Activated naive CD4-positive, alpha-beta T cell treated with anti-CD3 and anti-CD28 coated beads for 36 hours (primary cell): ENCODE measurements at regions not wholly inside any gene's neighbourhood (a gene's known extent, or its start where the extent isn't known, plus 50 kb on each side); places are given as distances from the start of the nearest gene placed in this dataset.

Experiments
- CTCF ChIA-PET: fragments of 350-600 bp; sonication (Branson Sonifier 250); formaldehyde crosslinking; loops from one replicate; lab custom pipeline; 2021; ENCODE audit warnings: antibody characterized with exemption; lab: Charles Lee
- DNase-seq: peaks from one replicate; pipeline ENCODE4 v3.0.0-alpha.2; 2020
- H3K27ac Mint-ChIP-seq: one replicate; pipeline ENCODE4 v1.8.0; 2021; ENCODE audit warnings: mild to moderate bottlenecking, mixed read lengths
- H3K27me3 Mint-ChIP-seq: one replicate; pipeline ENCODE4 v1.8.0; 2021; ENCODE audit warnings: low read depth, mixed read lengths
- H3K36me3 Mint-ChIP-seq: one replicate; pipeline ENCODE4 v1.8.0; 2021; ENCODE audit warnings: low read depth, mixed read lengths
- H3K4me1 Mint-ChIP-seq: one replicate; pipeline ENCODE4 v1.8.0; 2021; ENCODE audit warnings: low read depth, mixed read lengths
- H3K4me3 Mint-ChIP-seq: one replicate; pipeline ENCODE4 v1.8.0; 2021; ENCODE audit warnings: mild to moderate bottlenecking, moderate library complexity, mixed read lengths
- H3K9me3 Mint-ChIP-seq: one replicate; pipeline ENCODE4 v1.8.0; 2021; ENCODE audit warnings: mixed read lengths
- intact Hi-C: fragments of 100-400 bp; cut with micrococcal nuclease; formaldehyde crosslinking; loops from one replicate; pipeline ENCODE4 v1.15.1; 2023

GRCh38 chr4:12207396-12207795 is 778.7 kb upstream of the HS3ST1 start:
- H3K4me1 Mint-ChIP-seq, result no peaks in the 10 kb centered on the region
- H3K27ac Mint-ChIP-seq, result no peak overlapping the region
- H3K36me3 Mint-ChIP-seq, result no peaks in the 10 kb centered on the region
- intact Hi-C loops, result no loop called here
- H3K9me3 Mint-ChIP-seq, result no peaks in the 10 kb centered on the region
- CTCF ChIA-PET, result no interaction called here
- H3K4me3 Mint-ChIP-seq, result no peak overlapping the region
- no peak for DNase-seq
- H3K27me3 Mint-ChIP-seq, result no peaks in the 10 kb centered on the region

- H3K27ac Mint-ChIP-seq, result no peak overlapping the region
- no peaks in the 10 kb centered on the region for H3K9me3 Mint-ChIP-seq
- DNase-seq, result no peak
- H3K4me1 Mint-ChIP-seq, result no peaks in the 10 kb centered on the region
- intact Hi-C loops, result no loop called here
- CTCF ChIA-PET, result no interaction called here
- H3K36me3 Mint-ChIP-seq, result no peaks in the 10 kb centered on the region
- H3K27me3 Mint-ChIP-seq, result peaks cover 3% of the 10 kb centered on the region
- no peak overlapping the region for H3K4me3 Mint-ChIP-seq
Measured at GRCh38 chr4:12206091-12206490, 777.4 kb upstream of the HS3ST1 start.

- Mint-ChIP-seq H3K36me3 (no peaks in the 10 kb centered on the region), H3K27ac (no peak overlapping the region), H3K4me3 (no peak overlapping the region), H3K27me3 (peaks cover 3% of the 10 kb centered on the region), H3K4me1 (no peaks in the 10 kb centered on the region), H3K9me3 (peaks cover 3% of the 10 kb centered on the region)
- intact Hi-C loops, result no loop called here
- DNase-seq, result no peak
- CTCF ChIA-PET, result no interaction called here
Measured at GRCh38 chr4:12203945-12204344, 775.3 kb upstream of the HS3ST1 start.

GRCh38 chr4:12200226-12200625 is 771.5 kb upstream of the HS3ST1 start:
- H3K4me1 Mint-ChIP-seq, result no peaks in the 10 kb centered on the region
- peaks cover 3% of the 10 kb centered on the region for H3K27me3 Mint-ChIP-seq
- CTCF ChIA-PET, result no interaction called here
- H3K4me3 Mint-ChIP-seq, result no peak overlapping the region
- H3K36me3 Mint-ChIP-seq, result no peaks in the 10 kb centered on the region
- DNase-seq, result no peak
- H3K27ac Mint-ChIP-seq, result no peak overlapping the region
- H3K9me3 Mint-ChIP-seq, result peaks cover 4% of the 10 kb centered on the region
- intact Hi-C loops, result no loop called here

GRCh38 chr4:12186526-12186925 is 757.8 kb upstream of the HS3ST1 start:
- no peak for DNase-seq
- H3K4me3 Mint-ChIP-seq, result no peak overlapping the region
- intact Hi-C loops, result no loop called here
- CTCF ChIA-PET, result interaction anchor here (0.7 kb wide), 1 partner anchor 30 kb away, joined by 3 read pairs; no protein-coding TSS in a partner anchor
- H3K27ac Mint-ChIP-seq, result no peak overlapping the region
- no peaks in the 10 kb centered on the region for H3K36me3 Mint-ChIP-seq
- H3K4me1 Mint-ChIP-seq, result no peaks in the 10 kb centered on the region
- no peaks in the 10 kb centered on the region for H3K9me3 Mint-ChIP-seq
- no peaks in the 10 kb centered on the region for H3K27me3 Mint-ChIP-seq

GRCh38 chr4:12178614-12179610 is 750.2 kb upstream of the HS3ST1 start:
- Mint-ChIP-seq H3K27me3 (no peaks in the 10 kb centered on the region), H3K9me3 (no peaks in the 10 kb centered on the region), H3K36me3 (no peaks in the 10 kb centered on the region), H3K27ac (no peak overlapping the region), H3K4me3 (no peak overlapping the region), H3K4me1 (no peaks in the 10 kb centered on the region)
- DNase-seq, result no peak
- intact Hi-C loops, result no loop called here
- CTCF ChIA-PET, result no interaction called here

GRCh38 chr4:12177416-12177815 is 748.7 kb upstream of the HS3ST1 start:
- Mint-ChIP-seq H3K27me3 (no peaks in the 10 kb centered on the region), H3K9me3 (no peaks in the 10 kb centered on the region), H3K4me1 (no peaks in the 10 kb centered on the region), H3K27ac (no peak overlapping the region), H3K36me3 (no peaks in the 10 kb centered on the region), H3K4me3 (no peak overlapping the region)
- DNase-seq, result no peak
- CTCF ChIA-PET, result no interaction called here
- intact Hi-C loops, result no loop called here

GRCh38 chr4:12173496-12173895 is 744.8 kb upstream of the HS3ST1 start:
- Mint-ChIP-seq H3K36me3 (no peaks in the 10 kb centered on the region), H3K4me3 (no peak overlapping the region), H3K4me1 (no peaks in the 10 kb centered on the region), H3K9me3 (no peaks in the 10 kb centered on the region), H3K27ac (no peak overlapping the region), H3K27me3 (no peaks in the 10 kb centered on the region)
- CTCF ChIA-PET, result interaction anchor here (0.8 kb wide), 1 partner anchor 1366 kb away, joined by 3 read pairs; no protein-coding TSS in a partner anchor
- no peak for DNase-seq
- intact Hi-C loops, result no loop called here

- H3K9me3 Mint-ChIP-seq, result no peaks in the 10 kb centered on the region
- DNase-seq, result no peak
- CTCF ChIA-PET, result interaction anchor here (0.8 kb wide), 1 partner anchor 1365 kb away, joined by 3 read pairs; no protein-coding TSS in a partner anchor
- no peak overlapping the region for H3K27ac Mint-ChIP-seq
- no peaks in the 10 kb centered on the region for H3K27me3 Mint-ChIP-seq
- intact Hi-C loops, result no loop called here
- H3K36me3 Mint-ChIP-seq, result no peaks in the 10 kb centered on the region
- no peaks in the 10 kb centered on the region for H3K4me1 Mint-ChIP-seq
- no peak overlapping the region for H3K4me3 Mint-ChIP-seq
Measured at GRCh38 chr4:12172198-12172973, 743.7 kb upstream of the HS3ST1 start.

- intact Hi-C loops, result no loop called here
- Mint-ChIP-seq H3K9me3 (no peaks in the 10 kb centered on the region), H3K36me3 (no peaks in the 10 kb centered on the region), H3K4me3 (no peak overlapping the region), H3K27me3 (no peaks in the 10 kb centered on the region), H3K4me1 (no peaks in the 10 kb centered on the region), H3K27ac (no peak overlapping the region)
- CTCF ChIA-PET, result interaction anchor here (0.8 kb wide), 1 partner anchor 977 kb away, joined by 3 read pairs; no protein-coding TSS in a partner anchor
- DNase-seq, result no peak
Measured at GRCh38 chr4:12170308-12170707, 741.6 kb upstream of the HS3ST1 start.

- intact Hi-C loops, result no loop called here
- Mint-ChIP-seq H3K27me3 (no peaks in the 10 kb centered on the region), H3K9me3 (peaks cover 3% of the 10 kb centered on the region), H3K36me3 (no peaks in the 10 kb centered on the region), H3K4me1 (no peaks in the 10 kb centered on the region), H3K27ac (no peak overlapping the region), H3K4me3 (no peak overlapping the region)
- no peak for DNase-seq
- CTCF ChIA-PET, result no interaction called here
Measured at GRCh38 chr4:12165616-12166015, 736.9 kb upstream of the HS3ST1 start.

GRCh38 chr4:12146339-12146738 is 717.6 kb upstream of the HS3ST1 start:
- Mint-ChIP-seq H3K27ac (no peak overlapping the region), H3K4me1 (no peaks in the 10 kb centered on the region), H3K4me3 (no peak overlapping the region), H3K36me3 (no peaks in the 10 kb centered on the region), H3K27me3 (no peaks in the 10 kb centered on the region), H3K9me3 (peaks cover 15% of the 10 kb centered on the region)
- intact Hi-C loops, result no loop called here
- DNase-seq, result no peak
- CTCF ChIA-PET, result no interaction called here
